ENCODE measurements at regions not wholly inside any gene's neighbourhood (a gene's known extent, or its start where the extent isn't known, plus 50 kb on each side); places are given as distances from the start of the nearest gene placed in this dataset.
A peak's percentile ranks its signal among the peaks of the same experiment; 100 is the strongest.
"Not testable (repeated sequence)": the region's sequence is repeated elsewhere in the genome, so short reads cannot be mapped to it uniquely, and the experiment has no call there.

DNA sequence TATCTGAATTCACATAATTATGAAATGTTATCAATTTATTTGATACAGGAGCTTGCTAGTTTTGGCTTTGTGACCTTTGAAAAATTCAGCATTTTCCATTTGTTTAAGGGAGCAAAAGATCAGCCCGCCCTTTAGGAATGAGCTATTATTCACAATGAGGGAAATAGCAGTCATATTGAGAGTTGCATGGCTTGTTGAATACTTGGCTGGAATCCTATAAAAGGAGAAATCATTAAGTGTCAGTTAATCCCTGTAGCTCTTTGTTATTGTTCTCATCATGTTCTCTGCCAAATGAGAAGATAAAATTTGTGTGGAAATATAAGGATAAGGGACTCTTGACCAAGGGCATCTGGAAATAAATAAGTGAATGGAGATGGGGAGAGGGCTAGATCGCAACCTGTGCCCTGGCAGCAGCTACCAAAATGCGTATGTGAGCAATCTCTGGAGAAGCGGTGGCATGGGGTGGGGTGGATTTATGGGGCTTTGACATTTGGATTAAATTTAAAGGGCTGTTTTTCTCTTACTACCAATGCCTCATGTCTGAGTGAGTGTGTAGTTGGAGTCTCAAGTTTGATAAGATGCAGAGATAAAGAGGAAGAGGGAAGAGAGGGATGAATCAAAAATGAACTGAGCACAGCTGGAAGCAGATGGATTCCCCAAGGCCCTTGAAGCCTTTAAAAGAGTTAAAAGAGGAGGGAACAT lies 237.6 kb downstream of the NNT start:
- DNase-seq (ENCODE audit: low read depth) = no peak
- TF ChIP-seq, protein P1, sequence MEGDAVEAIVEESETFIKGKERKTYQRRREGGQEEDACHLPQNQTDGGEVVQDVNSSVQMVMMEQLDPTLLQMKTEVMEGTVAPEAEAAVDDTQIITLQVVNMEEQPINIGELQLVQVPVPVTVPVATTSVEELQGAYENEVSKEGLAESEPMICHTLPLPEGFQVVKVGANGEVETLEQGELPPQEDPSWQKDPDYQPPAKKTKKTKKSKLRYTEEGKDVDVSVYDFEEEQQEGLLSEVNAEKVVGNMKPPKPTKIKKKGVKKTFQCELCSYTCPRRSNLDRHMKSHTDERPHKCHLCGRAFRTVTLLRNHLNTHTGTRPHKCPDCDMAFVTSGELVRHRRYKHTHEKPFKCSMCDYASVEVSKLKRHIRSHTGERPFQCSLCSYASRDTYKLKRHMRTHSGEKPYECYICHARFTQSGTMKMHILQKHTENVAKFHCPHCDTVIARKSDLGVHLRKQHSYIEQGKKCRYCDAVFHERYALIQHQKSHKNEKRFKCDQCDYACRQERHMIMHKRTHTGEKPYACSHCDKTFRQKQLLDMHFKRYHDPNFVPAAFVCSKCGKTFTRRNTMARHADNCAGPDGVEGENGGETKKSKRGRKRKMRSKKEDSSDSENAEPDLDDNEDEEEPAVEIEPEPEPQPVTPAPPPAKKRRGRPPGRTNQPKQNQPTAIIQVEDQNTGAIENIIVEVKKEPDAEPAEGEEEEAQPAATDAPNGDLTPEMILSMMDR (IDR thresholded peaks at IDR 0.05; ENCODE audit: insufficient read depth, low read depth, low read length, missing control alignments) = no peak
- no peak overlapping the region for H3K4me3 ChIP-seq (ENCODE audit: low read length)

DNA sequence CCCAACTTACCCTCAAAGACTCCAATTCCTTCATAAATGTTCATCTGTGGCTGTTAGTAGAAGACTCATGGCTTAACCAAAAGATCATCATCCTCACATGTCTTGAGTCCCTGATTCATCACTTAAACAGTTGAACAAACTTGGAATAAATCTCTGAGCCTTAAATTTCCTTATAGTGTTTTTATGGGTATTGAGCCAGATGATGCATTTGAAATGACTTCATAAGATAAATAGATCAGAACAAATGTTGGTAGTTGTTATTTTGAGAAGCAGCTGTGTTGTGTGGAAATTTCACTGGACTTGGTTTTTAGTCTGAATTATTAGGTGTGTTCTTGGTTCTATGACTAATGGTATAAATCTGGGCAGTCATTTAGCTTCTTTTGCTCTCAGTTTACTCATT lies 236.2 kb downstream of the NNT start:
- peak; percentile 18 for DNase-seq (ENCODE audit: low read depth)
- TF ChIP-seq, protein P1 (IDR thresholded peaks at IDR 0.05; ENCODE audit: insufficient read depth, low read depth, low read length, missing control alignments) = no peak
- H3K4me3 ChIP-seq (ENCODE audit: low read length) = no peak overlapping the region

DNA sequence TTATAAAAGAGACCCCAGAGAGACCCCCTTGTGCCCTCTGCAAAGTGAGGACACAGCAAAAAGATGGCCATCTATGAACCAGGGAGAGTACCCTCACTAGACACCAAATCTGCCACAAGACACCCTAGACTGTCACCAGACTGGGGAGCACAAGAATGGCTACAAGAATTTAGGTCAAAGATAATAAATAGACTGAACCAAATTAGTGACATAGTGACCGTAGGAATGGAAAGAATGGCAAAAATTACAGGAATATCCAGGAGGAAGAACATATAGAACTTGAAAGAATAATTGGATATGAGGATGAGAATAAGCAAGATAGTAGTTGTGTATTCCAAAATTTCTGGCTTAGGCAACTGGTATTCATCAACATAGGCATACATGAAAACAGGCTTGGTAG lies 235.0 kb downstream of the NNT start:
- H3K4me3 ChIP-seq (ENCODE audit: low read length) = no peak overlapping the region
- no peak for DNase-seq (ENCODE audit: low read depth)
- TF ChIP-seq, protein P1 (IDR thresholded peaks at IDR 0.05; ENCODE audit: insufficient read depth, low read depth, low read length, missing control alignments) = no peak

DNA sequence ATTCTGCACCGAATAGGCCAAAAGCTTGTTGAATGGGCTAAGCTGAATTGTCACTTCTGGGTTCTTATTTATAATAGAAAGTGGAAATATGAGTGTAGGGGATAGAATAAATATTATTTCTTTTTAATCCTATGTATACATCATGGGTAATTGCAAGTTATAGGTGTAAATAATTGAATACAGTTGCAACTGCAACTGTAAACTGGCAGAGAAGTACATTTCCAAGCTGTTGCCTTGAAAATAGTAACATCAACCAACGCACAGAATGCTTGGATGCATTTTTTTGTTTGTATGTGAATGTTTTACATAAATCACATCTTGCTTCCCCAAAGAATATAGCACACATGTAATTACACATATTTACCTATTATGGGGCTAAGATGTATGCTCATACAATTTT lies 234.1 kb downstream of the NNT start:
- TF ChIP-seq, protein P1 (IDR thresholded peaks at IDR 0.05; ENCODE audit: insufficient read depth, low read depth, low read length, missing control alignments) = no peak
- no peak for DNase-seq (ENCODE audit: low read depth)
- no peak overlapping the region for H3K4me3 ChIP-seq (ENCODE audit: low read length)

DNA sequence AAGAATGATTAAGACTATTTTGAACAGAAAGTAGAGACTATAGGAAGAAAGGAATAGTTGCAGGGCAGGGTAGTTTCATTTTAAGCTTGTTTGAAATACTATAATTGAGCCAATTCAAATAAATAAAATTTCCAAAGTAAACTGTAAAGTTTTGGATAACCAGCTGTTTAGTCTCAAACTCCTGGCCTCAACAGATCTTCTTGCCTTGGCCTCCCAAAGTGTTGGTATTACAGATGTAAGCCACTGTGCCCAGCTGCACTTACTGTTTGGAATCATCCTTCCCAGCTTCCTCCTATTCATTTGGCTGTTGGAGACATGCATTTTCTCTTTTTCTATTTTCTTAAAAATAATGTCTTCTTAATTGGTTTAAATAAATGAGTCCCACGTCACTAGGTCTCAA lies 231.0 kb downstream of the NNT start:
- TF ChIP-seq, protein P1 (IDR thresholded peaks at IDR 0.05; ENCODE audit: insufficient read depth, low read depth, low read length, missing control alignments) = no peak
- H3K4me3 ChIP-seq (ENCODE audit: low read length) = no peak overlapping the region
- DNase-seq (ENCODE audit: low read depth) = no peak

DNA sequence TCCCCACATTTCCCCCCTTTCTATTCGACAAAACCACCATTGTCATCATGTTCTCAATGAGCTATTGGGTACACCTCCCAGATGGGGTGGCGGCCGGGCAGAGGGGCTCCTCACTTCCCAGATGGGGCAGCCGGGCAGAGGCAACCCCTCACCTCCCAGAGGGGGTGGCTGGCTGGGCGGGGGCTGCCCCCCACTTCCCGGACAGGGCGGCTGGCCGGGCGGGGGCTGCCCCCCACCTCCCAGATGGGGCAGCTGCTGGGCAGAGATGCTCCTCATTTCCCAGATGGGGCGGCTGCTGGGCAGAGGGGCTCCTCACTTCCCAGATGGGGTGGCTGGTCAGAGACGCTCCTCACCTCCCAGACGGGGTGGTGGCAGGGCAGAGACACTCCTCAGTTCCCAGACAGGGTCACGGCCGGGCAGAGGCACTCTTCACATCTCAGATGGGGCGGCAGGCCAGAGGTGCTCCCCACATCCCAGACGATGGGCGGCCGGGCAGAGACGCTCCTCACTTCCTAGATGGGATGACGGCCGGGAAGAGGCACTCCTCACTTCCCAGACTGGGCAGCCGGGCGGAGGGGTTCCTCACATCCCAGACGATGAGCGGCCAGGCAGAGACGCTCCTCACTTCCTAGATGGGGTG lies 221.5 kb downstream of the NNT start:
- not testable (repeated sequence) for H3K4me3 ChIP-seq (ENCODE audit: low read length); DNase-seq (ENCODE audit: low read depth)

DNA sequence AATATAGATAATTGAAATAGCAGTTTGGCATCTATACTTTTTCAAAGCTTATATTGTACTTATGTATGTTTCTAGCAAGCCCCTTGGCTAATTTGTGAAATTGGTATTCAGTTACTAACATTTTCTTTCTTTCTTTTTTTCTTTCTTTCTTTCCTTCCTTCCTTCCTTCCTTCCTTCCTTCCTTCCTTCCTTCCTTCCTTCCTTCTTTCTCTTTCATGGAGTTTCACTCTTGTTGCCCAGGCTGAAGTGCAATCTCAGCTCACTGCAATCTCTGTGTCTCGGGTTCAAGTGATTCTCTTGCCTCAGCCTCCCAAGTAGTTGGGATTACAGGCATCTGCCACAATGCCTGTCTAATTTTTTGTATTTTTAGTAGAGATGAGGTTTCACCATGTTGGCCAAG lies 215.4 kb downstream of the NNT start:
- DNase-seq (ENCODE audit: low read depth); H3K4me3 ChIP-seq (ENCODE audit: low read length): not testable (repeated sequence)

DNA sequence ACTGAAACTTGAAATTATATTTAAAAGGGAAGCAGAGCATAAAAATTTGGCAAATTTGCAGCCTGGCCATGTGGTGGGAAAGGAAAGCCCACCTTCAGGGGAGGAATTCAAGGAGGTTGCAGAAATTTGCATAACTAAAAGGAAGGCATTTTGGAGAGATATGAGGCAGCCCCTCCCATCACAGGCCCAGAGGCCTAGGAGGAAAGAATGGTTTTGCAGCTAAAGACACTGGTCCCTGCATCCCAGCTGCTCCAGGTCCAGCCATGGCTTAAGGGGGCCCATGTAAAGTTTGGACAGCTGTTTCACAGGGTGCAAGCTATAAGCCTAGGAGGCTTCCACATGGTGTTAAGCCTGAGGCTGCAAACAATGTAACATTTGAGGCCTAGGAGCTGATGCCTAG lies 212.5 kb downstream of the NNT start:
- TF ChIP-seq, protein P1 (IDR thresholded peaks at IDR 0.05; ENCODE audit: insufficient read depth, low read depth, low read length, missing control alignments) = no peak
- H3K4me3 ChIP-seq (ENCODE audit: low read length) = no peak overlapping the region

More for the DNA sequence above, 212.5 kb downstream of the NNT start:
- no peak for DNase-seq (ENCODE audit: low read depth)
